ENCODE measurements at regions not wholly inside any gene's neighbourhood (a gene's known extent, or its start where the extent isn't known, plus 50 kb on each side); places are given as distances from the start of the nearest gene placed in this dataset.
A peak's percentile ranks its signal among the peaks of the same experiment; 100 is the strongest.

DNA sequence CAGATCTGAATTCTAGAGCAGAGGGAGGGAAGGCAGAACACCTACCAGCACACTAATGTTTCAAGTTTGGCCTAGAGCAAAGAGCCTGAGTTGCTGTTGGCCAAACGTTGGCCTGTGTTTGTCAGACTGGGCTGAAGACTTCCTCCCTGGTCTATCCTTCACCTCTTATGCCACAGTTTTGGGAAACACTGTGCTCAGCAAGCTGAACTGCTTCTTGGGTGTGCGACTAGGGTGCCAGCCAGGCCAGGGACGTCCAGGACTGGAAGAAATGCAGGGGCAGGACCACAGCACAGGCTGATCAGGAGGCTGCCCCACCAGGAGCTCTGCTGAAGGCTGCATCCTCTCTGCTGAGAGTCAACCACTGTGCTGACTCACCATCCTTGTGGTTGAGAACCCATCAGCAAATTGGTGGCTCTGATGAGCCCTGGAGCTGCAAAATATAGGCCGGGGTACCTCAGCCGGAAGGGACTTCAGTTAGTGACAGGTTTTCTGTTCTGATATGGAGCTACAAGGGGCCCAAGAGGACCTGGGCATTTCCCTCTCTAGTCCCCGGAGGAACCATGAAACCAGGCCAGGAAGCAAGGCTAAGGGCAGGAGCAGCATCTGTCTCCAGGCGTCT, 131.6 kb upstream of the RASGRP1 start:
- no peak for DNase-seq (ENCODE audit: low spot score)

- no peak for DNase-seq (ENCODE audit: low spot score)
Measured at GRCh38 chr15:38696790-38697495, 132.3 kb upstream of the RASGRP1 start.

DNA sequence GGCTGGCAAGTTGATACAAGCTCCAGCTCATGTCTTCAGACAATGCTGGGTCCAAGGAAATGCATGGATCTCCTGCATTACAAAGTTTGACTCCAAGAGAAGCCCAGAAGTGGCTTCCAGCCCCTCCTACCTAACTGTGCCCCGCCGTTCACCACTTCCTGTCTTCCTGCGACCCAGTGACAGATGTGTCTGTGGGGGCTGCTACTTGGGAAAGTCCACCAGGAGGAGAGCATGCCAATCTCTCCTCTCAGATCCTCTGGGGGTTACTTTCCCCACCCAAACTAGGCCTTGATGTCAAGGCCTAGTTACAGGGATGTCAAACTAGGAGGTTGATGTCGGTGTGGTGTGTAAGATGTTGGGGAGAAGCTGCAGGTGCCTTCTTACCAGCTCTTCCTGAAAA, 133.6 kb upstream of the RASGRP1 start:
- DNase-seq (ENCODE audit: low spot score): no peak

DNA sequence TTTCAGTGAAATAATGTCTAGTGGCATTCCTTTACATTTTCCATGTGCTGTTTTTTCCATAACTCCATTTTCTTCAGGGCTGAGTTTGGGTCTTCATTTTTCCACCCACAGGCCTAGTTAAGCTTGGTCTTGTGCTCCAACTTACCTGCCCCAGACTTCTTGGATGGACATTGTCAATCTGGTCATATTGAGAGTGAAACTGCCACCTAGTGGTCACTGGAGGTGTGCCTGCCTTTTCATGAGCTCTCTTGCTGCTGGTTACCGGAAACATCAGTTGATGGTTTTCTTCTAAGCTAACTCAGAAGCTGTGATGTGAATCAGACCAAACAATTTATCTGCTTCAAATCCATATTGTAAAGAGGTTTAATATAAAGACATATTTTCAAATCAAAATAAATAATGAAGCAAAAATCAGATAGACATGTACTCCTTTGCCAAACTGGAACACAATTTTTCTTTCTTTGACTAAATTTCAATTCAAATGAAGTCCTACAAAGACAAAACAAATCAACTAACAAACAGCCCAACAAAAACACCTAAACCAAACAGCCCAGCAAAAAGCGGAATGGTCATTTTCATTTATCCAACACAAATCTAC, 135.1 kb upstream of the RASGRP1 start:
- peak; percentile 44 for DNase-seq (ENCODE audit: low spot score)

- no peak for DNase-seq (ENCODE audit: low spot score)
Measured at GRCh38 chr15:38701149-38701548, 136.5 kb upstream of the RASGRP1 start.

DNA sequence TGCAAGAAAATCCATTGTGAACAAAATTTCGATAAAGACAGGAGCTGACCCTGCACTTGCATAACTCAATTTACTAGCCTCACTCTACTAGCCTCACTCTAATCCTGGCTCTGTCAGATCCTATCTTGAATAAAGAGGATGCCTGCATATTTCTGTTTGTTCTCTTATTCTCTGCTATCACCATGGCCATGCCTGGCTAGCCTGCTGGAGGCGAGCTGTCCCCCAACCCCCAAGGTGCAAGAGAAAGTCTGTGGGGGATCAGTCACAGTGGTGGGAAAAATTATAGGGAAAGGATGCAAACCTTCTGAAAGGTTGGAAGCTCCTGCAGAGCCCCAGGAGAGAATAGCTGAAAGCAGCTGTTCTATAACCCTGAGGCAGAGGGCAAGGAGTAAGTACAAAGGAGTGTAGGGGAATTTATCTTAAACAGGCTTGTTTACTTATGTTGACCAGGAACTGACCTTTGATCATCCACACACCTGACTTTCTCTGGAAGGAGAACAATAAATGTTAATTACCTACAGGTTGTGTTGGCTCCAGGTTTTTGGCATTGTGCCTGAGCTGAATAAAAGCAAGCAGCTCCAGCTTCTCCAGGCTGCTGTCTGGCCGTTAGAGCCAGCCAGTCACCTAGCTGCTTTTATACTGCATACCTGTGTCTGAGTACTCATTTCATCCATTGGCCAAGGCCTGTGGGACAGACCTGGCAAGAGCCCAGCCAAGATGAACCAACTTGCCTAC, 137.7 kb upstream of the RASGRP1 start:
- peak; percentile 65 for DNase-seq (ENCODE audit: low spot score)

DNA sequence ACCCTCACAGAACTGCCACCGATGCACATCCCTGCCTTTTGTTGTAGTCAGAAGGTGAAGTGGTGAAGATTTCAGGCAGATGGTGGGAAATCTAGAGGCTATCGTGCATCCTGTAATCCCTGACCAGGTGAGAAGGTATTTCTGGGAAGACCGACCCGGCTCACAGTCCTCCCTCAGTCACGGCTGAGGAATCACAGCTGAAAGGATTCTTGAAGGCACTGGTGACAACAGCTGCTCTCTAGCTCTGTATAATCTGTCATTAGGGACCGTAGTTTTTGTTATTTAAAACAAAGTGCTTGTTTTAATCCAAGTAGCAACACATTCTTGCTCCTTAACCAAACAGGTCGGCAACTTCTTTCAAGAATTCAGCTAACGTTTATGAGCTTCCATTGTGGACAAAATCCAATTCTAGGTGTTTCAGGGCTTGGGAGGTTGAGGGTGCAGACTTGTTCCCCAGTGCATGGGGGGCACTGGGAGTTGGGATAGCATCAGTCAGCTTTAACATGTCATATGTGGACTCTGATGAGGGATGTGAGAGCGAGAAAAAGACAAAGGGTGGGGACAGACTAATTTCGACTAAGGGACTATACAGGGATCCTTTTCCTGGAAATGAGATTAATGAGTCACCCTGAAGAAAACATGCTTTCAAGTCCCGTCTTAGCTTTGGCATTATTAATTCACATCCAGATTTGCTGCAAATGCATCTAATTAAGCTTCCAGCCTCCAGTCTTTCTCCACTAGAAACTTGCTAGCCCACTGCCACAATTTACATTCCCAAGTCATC, 141.0 kb upstream of the RASGRP1 start:
- DNase-seq (ENCODE audit: low spot score): no peak

- DNase-seq (ENCODE audit: low spot score): no peak
Measured at GRCh38 chr15:38706956-38707355, 142.3 kb upstream of the RASGRP1 start.

- DNase-seq (ENCODE audit: low spot score): peak; percentile 38
Measured at GRCh38 chr15:38707802-38708671, 143.4 kb upstream of the RASGRP1 start.

- DNase-seq (ENCODE audit: low spot score): no peak
Measured at GRCh38 chr15:38708672-38709180, 144.1 kb upstream of the RASGRP1 start.

- DNase-seq (ENCODE audit: low spot score): no peak
Measured at GRCh38 chr15:38709196-38709595, 144.6 kb upstream of the RASGRP1 start.

DNA sequence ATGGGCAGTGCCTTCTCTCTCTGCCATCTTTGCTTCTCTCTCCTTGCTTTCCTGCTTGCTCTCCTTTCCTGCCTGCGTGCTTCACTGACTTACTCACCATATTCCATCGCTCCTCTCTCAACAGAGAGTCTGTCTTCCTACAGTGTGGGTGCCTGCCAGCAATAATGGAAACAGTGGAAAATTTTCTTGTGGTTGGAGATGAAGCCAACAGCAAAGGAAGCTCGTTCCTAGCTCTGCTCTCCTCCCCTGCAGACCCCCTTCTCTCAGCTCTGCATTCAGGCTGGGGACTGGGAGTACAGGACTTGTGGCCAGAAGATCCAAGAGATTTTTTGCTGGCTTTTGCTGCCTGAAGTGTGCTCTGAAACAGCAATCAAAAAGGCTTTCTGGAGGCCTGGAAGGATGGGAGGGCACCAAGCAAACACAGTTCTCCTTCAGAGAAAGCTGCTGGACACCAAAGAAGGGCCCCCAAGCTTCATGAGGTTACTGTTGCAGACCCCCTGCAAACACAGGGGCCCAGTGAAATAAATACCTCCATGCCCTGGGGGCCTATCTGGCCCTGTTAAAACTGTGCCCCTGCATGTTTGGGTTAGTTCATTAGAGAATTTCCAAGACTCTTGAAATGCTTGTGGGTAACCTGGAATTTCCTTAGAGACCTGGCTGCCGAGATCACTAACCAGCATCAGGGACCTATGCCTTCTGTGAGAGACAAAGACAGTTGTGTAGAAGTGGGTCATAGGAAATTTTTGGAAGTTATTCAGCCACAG, 149.9 kb upstream of the RASGRP1 start:
- peak; percentile 54 for DNase-seq (ENCODE audit: low spot score)

GRCh38 chr15:38720893-38721567, 156.4 kb upstream of the RASGRP1 start:
- no peak for DNase-seq (ENCODE audit: low spot score)

DNA sequence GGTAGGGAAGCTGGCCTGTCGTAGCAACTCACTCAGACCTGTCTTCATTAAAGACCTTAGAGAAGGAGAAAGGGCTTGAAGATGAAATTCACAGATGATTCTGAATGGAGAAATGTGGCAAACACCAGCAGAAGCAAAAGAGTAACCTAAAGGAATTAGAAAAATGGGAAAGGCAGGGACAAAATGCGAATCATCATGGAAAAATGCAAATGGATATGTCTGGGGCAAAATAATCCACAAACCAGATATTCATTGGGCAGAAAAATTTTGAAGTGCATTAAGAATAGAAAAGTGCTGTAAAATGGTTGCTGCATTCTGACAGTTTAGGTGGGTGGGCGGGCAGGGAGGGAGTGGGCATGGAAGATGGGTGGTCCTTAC, 156.9 kb upstream of the RASGRP1 start:
- no peak for DNase-seq (ENCODE audit: low spot score)

DNA sequence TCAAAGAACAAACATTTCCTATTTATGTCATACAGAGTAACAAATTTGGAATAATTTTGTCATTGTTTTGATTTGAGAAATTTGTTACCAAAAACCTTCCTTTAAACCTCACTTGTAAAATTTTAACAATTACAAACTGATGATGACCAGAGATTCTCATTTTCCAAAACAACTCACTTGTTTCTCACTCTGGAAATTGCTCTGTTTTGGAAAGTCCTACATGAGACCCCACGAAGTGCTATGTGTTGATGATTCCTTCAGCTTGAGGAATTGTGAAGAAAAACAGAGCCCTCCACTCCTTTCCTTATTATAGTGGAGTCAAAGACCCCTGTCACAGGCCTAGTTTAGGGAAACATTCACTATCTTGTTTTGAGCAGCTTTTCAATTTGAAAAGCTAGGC, 157.6 kb upstream of the RASGRP1 start:
- no peak for DNase-seq (ENCODE audit: low spot score)

GRCh38 chr15:38724827-38725226, 160.2 kb upstream of the RASGRP1 start:
- DNase-seq (ENCODE audit: low spot score): no peak

DNA sequence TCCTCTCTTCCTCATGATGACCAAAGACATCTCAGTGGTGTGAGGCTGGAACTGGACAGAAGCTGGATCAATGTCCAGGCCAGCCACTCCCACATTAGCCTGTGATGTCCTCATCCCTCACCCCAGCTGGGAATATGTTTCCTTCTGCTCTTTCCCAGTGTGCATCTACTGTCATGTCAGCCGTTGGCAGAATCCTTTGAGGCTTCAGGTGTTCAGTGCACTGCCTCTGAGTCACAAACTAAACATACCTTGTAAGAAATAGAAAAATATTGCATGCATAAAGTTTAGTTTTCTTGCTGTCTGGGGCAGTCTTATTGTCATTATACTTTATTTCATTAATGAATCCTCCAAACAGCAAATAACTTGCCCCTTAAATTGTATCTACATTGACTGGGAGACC, 161.6 kb upstream of the RASGRP1 start:
- DNase-seq (ENCODE audit: low spot score): no peak

DNA sequence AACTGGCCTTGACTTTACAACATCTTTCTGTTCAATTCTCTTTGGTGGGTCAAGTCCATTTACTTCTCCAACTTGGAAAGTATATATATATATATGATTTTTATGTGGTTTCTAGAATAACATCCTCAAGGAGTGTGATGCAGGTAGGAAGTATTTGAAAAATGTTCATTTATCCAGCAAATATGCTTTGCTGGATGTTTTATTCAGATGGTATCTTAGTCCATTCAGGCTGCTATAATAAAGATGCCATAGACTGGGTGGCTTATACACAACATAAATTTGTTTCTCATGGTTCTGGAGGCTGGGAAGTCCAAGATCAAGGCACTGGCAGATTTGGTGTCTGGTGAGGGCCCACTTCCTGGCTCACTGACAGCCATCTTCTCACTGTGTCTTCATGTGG, 168.7 kb upstream of the RASGRP1 start:
- no peak for DNase-seq (ENCODE audit: low spot score)

DNA sequence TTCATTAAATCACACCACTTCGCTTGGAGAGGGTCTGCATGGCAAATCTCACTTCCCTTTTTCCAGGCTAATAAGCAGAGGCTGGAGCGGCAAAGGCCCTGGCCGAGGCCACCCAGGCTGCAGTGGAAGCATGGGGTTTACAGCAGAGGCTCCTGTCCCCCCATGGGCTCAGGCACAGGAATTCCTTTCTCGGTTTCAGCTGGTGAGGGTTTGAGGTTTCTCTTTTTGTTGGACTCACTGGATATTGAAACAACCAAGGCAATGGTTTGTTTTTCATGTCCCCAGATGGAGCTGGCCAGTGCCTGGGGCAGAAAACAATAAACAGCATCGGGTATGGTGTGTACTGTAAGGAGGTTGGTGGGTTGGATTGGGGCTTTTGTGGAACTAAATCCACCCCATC, 175.6 kb upstream of the RASGRP1 start:
- no peak for DNase-seq (ENCODE audit: low spot score)

- DNase-seq (ENCODE audit: low spot score): no peak
Measured at GRCh38 chr15:38743147-38743546, 178.5 kb upstream of the RASGRP1 start.

All from SW480 (cell line).